ENCODE measurements at regions not wholly inside any gene's neighbourhood (a gene's known extent, or its start where the extent isn't known, plus 50 kb on each side); places are given as distances from the start of the nearest gene placed in this dataset.
"Not testable (repeated sequence)": the region's sequence is repeated elsewhere in the genome, so short reads cannot be mapped to it uniquely, and the experiment has no call there.

DNA sequence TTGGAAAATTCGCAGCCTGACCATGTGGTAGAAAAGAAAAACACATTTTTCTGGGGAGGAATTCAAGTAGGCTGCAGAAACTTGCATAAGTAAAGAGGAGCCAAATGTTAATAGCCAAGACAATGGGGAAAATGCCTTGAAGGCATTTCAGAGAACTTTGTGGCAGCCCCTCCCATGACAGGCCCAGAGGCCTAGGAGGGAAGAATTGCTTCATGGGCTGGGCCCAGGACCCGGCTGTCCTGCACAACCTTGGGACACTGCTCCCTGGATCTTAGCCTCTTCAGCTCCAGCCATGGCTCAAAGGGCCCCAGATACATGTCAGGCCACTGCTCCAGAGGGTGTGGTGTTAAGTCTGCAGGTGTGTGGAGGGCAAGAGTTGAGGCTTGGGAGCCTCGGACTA lies 158.6 kb downstream of the OSTF1 start:
- Histone ChIP-seq H3K36me3 (replicated peaks) (no peaks in the 10 kb centered on the region), H3K27me3 (replicated peaks) (no peaks in the 10 kb centered on the region), H3K4me3 (ENCODE audit: low read depth, low read length) (no peak overlapping the region), H3K27ac (no peak overlapping the region)
- in situ Hi-C loops (cut with HindIII; ENCODE audit: low pct_ligation_motif_present, low sequenced_read_pairs): no loop called here
- TF ChIP-seq, protein P1, sequence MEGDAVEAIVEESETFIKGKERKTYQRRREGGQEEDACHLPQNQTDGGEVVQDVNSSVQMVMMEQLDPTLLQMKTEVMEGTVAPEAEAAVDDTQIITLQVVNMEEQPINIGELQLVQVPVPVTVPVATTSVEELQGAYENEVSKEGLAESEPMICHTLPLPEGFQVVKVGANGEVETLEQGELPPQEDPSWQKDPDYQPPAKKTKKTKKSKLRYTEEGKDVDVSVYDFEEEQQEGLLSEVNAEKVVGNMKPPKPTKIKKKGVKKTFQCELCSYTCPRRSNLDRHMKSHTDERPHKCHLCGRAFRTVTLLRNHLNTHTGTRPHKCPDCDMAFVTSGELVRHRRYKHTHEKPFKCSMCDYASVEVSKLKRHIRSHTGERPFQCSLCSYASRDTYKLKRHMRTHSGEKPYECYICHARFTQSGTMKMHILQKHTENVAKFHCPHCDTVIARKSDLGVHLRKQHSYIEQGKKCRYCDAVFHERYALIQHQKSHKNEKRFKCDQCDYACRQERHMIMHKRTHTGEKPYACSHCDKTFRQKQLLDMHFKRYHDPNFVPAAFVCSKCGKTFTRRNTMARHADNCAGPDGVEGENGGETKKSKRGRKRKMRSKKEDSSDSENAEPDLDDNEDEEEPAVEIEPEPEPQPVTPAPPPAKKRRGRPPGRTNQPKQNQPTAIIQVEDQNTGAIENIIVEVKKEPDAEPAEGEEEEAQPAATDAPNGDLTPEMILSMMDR (IDR thresholded peaks at IDR 0.05; ENCODE audit: low read depth, low read length, missing control alignments): no peak
- no peak for DNase-seq

DNA sequence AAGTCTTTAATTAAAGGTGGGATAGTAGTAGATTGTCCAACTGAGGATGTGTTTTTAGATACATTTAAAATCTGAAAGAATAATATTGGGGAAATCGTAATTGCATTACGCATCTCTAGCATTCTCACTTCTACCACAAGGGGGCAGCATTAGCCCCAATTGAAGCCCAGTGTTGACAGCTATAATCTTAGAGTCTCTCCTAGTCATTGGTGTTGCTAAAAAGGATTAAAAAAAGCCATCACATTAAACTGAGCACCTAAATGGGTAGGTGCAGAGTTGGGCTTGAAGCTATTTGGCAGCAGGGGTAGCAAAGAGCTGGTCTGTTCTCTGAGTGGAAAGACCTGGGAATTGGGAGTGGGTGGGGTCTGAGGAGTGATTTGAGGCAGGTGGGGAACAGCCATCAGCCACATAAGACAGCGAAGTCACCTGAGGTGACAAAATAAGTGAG lies 177.2 kb downstream of the OSTF1 start:
- in situ Hi-C loops (cut with HindIII; ENCODE audit: low pct_ligation_motif_present, low sequenced_read_pairs): no loop called here
- TF ChIP-seq, protein P1 (IDR thresholded peaks at IDR 0.05; ENCODE audit: low read depth, low read length, missing control alignments): peak; percentile 87
- DNase-seq: peak; percentile 53
- no peaks in the 10 kb centered on the region for H3K36me3 ChIP-seq (replicated peaks)
- no peaks in the 10 kb centered on the region for H3K27me3 ChIP-seq (replicated peaks)
- H3K4me3 ChIP-seq (ENCODE audit: low read depth, low read length): no peak overlapping the region
- no peak overlapping the region for H3K27ac ChIP-seq

DNA sequence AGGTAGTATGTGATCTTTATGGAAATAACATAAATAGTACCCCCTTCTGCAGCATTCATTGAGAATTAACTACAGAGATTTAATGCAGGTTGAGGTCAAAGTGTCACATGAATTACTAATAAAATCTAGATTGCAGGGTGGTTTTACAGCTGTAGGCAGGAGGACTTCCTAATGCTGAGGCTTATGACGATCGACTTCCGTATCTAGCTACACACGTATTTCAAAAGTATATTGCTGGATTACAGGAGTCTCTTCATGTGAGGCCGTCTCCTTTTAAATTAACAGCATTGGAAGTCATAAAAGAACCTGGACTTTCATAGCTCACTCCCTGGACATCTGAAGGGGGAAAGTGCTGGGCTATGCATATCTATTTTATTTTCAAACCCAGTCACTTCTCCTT lies 180.9 kb downstream of the OSTF1 start:
- no peak for DNase-seq
- in situ Hi-C loops (cut with HindIII; ENCODE audit: low pct_ligation_motif_present, low sequenced_read_pairs): no loop called here
- TF ChIP-seq, protein P1 (IDR thresholded peaks at IDR 0.05; ENCODE audit: low read depth, low read length, missing control alignments): no peak

DNA sequence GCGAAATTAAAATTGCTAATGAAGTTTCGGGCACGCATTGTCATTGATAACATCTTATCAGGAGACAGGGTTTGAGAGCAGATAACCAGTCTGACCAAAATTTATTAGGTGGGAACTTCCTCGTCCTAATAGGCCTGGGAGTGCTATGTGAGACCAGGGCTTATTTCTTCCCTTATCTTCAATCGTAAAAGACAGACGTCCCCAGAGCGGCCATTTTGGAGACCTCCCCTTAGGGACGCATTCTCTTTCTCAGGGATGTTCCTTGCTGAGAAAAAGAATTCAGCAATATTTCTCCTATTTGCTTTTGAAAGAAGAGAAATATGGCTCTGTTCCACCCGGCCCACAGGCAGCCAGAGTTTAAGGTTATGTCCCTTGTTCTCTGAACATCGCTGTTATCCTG lies 184.7 kb downstream of the OSTF1 start:
- DNase-seq; H3K27ac ChIP-seq; H3K36me3 ChIP-seq (replicated peaks); H3K27me3 ChIP-seq (replicated peaks); in situ Hi-C loops (cut with HindIII; ENCODE audit: low pct_ligation_motif_present, low sequenced_read_pairs); H3K4me3 ChIP-seq (ENCODE audit: low read depth, low read length): not testable (repeated sequence)

More for the DNA sequence above, 180.9 kb downstream of the OSTF1 start:
- H3K27me3 ChIP-seq (replicated peaks): no peaks in the 10 kb centered on the region
- no peak overlapping the region for H3K4me3 ChIP-seq (ENCODE audit: low read depth, low read length)
- H3K27ac ChIP-seq: no peak overlapping the region
- no peaks in the 10 kb centered on the region for H3K36me3 ChIP-seq (replicated peaks)

DNA sequence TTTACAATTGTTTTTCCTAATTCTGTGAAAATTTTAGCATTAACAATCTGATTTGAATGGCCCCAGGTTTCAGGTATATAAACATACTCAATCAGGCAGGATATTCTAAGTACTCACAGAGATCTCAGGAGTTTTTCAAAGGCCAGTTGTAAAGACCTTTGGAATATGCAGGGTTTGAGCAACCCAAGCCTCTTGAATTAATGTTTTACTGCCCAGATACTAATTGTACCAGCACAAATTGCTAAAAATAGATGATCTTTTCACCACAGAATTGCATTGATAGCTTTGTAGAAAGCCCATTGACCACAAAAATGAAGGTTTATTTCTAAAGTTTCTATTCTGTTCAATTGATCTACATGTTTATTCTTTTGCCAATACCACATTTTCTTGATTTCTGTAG lies 186.5 kb downstream of the OSTF1 start:
- Histone ChIP-seq H3K4me3 (ENCODE audit: low read depth, low read length) (no peak overlapping the region), H3K27me3 (replicated peaks) (no peaks in the 10 kb centered on the region), H3K36me3 (replicated peaks) (no peaks in the 10 kb centered on the region), H3K27ac (no peak overlapping the region)
- no peak for DNase-seq
- in situ Hi-C loops (cut with HindIII; ENCODE audit: low pct_ligation_motif_present, low sequenced_read_pairs): no loop called here
- TF ChIP-seq, protein P1 (IDR thresholded peaks at IDR 0.05; ENCODE audit: low read depth, low read length, missing control alignments): no peak

DNA sequence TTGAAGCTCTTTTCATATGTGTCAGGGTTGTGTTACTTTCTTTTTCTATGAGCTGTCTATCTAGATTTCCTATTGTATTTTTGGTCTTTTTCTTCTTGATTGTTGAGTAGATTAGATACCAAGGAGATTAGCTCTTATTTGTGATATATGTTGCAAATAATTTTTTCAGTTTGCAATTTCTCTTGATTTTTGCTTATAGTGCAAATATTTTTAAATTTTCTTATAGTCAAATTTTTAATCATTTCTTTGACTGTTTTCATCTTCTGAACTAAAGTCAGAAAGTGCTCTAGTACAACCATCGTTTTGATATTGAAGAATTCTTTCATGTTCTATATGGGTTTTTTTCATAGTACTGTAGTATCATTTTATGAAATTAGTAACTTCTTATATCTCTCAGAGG lies 193.7 kb downstream of the OSTF1 start:
- no peak for DNase-seq
- H3K27ac ChIP-seq: no peak overlapping the region
- H3K27me3 ChIP-seq (replicated peaks): no peaks in the 10 kb centered on the region
- no peak overlapping the region for H3K4me3 ChIP-seq (ENCODE audit: low read depth, low read length)
- H3K36me3 ChIP-seq (replicated peaks): no peaks in the 10 kb centered on the region
- TF ChIP-seq, protein P1 (IDR thresholded peaks at IDR 0.05; ENCODE audit: low read depth, low read length, missing control alignments): no peak
- in situ Hi-C loops (cut with HindIII; ENCODE audit: low pct_ligation_motif_present, low sequenced_read_pairs): no loop called here

Measured in brain microvascular endothelial cell (primary cell).